BE2C (cell line): ENCODE measurements at regions not wholly inside any gene's neighbourhood (a gene's known extent, or its start where the extent isn't known, plus 50 kb on each side); places are given as distances from the start of the nearest gene placed in this dataset.

Experiments
- DNase-seq: peaks from one replicate; pipeline ENCODE4 v3.0.0-alpha.2; 2020
- H3K27me3 ChIP-seq: fragments of 250-450 bp; sonication (Bioruptor Pico); 2 replicates; pipeline ENCODE4 v1.5.1; 2020; ENCODE audit warnings: mild to moderate bottlenecking
- H3K36me3 ChIP-seq: fragments of 250-450 bp; sonication (Bioruptor Pico); 2 replicates; pipeline ENCODE4 v1.5.1; 2020; ENCODE audit warnings: mild to moderate bottlenecking
- H3K4me1 ChIP-seq: fragments of 250-450 bp; sonication (Bioruptor Pico); 2 replicates; pipeline ENCODE4 v1.5.1; 2020
- H3K4me3 ChIP-seq: 2 replicates; pipeline ENCODE4 v1.5.1; 2011; ENCODE audit warnings: low read depth, low read length
- H3K9me3 ChIP-seq: fragments of 250-450 bp; sonication (Bioruptor Pico); 2 replicates; pipeline ENCODE4 v1.5.1; 2020
- CTCF ChIP-seq: IDR thresholded peaks from 2 replicates; pipeline ENCODE4 v1.5.1; 2012; ENCODE audit warnings: mild to moderate bottlenecking, low read depth, low read length

- Histone ChIP-seq H3K27me3 (no peaks in the 10 kb centered on the region), H3K4me3 (no peak overlapping the region), H3K4me1 (no peaks in the 10 kb centered on the region), H3K9me3 (no peaks in the 10 kb centered on the region), H3K36me3 (no peaks in the 10 kb centered on the region)
- DNase-seq = no peak
- TF ChIP-seq CTCF = no peak
Measured at GRCh38 chr6:122558080-122558479, 52.1 kb upstream of the PKIB start.
